ENCODE measurements at regions not wholly inside any gene's neighbourhood (a gene's known extent, or its start where the extent isn't known, plus 50 kb on each side); places are given as distances from the start of the nearest gene placed in this dataset.
A peak's percentile ranks its signal among the peaks of the same experiment; 100 is the strongest.

DNA sequence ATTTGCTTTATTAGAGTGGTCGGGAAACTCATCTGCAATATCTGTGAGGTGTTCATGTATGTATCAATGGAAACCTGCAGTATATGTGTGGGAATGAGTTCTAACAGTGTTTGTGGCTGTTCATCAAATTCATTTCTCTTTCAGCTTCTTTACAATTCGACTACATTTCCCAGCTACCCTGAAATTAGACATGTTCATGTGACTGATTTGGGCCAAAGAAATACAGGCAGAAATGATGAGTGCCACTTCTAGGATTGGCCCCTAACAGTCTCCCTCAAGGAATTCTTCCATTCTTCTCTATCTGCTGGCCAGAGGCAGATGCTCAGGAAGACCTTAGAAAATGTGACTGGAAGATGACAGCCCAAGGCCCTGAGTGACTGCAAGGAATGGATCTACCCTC, 114.8 kb upstream of the WAC start:
- H3K36me3 Mint-ChIP-seq = peaks cover 0 to 3% of the 10 kb centered on the region in 2 donors
- H3K27ac ChIP-seq (ENCODE audit: low read depth, low read length) = no peak overlapping the region
- peaks cover 9 to 13% of the 10 kb centered on the region in 2 donors for H3K27me3 Mint-ChIP-seq
- no peaks in the 10 kb centered on the region for H3K9me3 ChIP-seq (ENCODE audit: control insufficient read depth in 1 of 2, low read length in 2 of 2)
- H3K4me1 Mint-ChIP-seq = no peaks in the 10 kb centered on the region
- no peaks in the 10 kb centered on the region for H3K4me1 ChIP-seq (ENCODE audit: insufficient read depth, low read length)
- intact Hi-C loops (cut with micrococcal nuclease) = no loop called here
- H3K4me3 Mint-ChIP-seq = no peak overlapping the region
- no peaks in the 10 kb centered on the region for H3K27me3 ChIP-seq (ENCODE audit: insufficient read depth, low read length)
- peak overlapping the region in 1 of 7 donors; percentile 25 for H3K27ac Mint-ChIP-seq
- H3K4me3 ChIP-seq (ENCODE audit: low read length in 2 of 2) = no peak overlapping the region
- no peak for DNase-seq
- CTCF ChIA-PET (ENCODE audit: partially characterized antibody) = no interaction called here
- no peaks in the 10 kb centered on the region for H3K36me3 ChIP-seq (ENCODE audit: insufficient read depth, low read length)
- H3K9me3 Mint-ChIP-seq = peaks cover 0 to 13% (median under 1%) of the 10 kb centered on the region in 8 donors
- POLR2A ChIA-PET (ENCODE audit: partially characterized antibody) = no interaction called here

DNA sequence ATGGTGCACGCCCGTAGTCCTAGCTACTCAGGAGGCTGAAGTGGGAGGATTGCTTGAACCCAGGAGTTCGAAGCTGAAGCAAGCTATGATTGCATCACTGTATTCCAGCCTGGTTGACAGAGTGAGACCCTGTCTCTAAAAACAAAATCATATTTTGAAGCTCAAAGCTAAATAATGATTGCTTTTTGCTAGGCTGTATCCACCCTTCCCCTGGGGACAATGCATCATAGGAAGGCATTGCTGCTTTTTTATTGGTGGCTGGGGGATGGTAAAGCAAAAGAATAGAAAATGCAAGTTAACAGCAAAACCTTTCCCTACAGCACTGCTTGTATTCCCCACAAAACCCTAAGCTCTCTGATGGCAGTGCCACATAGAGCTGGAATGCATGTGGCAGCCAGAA, 107.5 kb upstream of the WAC start:
- Mint-ChIP-seq H3K4me3 (no peak overlapping the region), H3K36me3 (no peaks in the 10 kb centered on the region), H3K27ac (no peak overlapping the region), H3K4me1 (peaks cover 0 to 3% (median under 1%) of the 10 kb centered on the region in 4 donors), H3K27me3 (peaks cover 4 to 6% of the 10 kb centered on the region in 2 donors), H3K9me3 (peaks cover 0 to 2% (median 0%) of the 10 kb centered on the region in 8 donors)
- Histone ChIP-seq H3K27me3 (ENCODE audit: insufficient read depth, low read length) (no peaks in the 10 kb centered on the region), H3K4me1 (ENCODE audit: insufficient read depth, low read length) (no peaks in the 10 kb centered on the region), H3K9me3 (ENCODE audit: control insufficient read depth in 1 of 2, low read length in 2 of 2) (no peaks in the 10 kb centered on the region), H3K4me3 (ENCODE audit: low read length in 2 of 2) (no peak overlapping the region), H3K36me3 (ENCODE audit: insufficient read depth, low read length) (no peaks in the 10 kb centered on the region), H3K27ac (ENCODE audit: low read depth, low read length) (no peak overlapping the region)
- no peak for DNase-seq
- CTCF ChIA-PET (ENCODE audit: partially characterized antibody) = no interaction called here
- POLR2A ChIA-PET (ENCODE audit: partially characterized antibody) = interaction anchor here (0.6 kb wide), 1 partner anchor 14 kb away, joined by 3 read pairs; no protein-coding TSS in a partner anchor
- intact Hi-C loops (cut with micrococcal nuclease) = no loop called here

DNA sequence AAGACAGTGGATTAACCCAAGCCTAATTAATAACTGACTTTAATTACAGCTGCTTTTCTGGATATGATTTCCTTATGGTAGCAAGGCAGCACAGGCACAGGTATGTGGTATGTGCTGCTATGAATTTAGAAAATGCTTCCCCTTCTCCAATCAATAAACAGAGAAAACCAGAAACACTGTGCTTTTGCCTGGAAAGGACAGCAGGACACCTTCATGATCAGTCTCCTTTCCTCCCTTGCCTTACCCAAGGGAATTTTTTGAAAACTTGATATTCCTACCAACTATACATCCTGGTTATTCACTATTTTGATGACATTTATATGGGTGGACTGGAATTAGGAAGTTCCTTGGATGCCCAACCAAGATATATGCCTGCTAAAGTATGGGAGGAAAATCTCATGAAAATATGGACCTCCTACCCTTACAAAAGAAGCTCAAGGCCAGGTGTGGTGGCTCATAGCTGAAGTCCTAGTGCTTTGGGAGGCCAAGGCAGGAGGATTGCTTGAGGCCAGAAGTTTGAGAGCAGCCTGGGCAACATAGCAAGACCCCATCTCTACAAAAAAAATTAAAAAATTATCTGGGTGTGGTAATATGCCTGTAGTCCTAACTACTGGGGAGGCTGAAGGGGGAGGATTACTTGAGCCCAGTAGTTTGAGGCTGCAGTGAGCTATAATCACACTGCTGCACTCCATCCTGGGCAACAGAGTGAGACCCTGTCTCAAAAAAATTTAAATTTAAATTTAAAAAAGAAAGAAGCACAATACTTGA, 106.3 kb upstream of the WAC start:
- ChIA-PET POLR2A (ENCODE audit: partially characterized antibody) (no interaction called here), CTCF (ENCODE audit: partially characterized antibody) (interaction anchor here (1.1 to 1.3 kb wide), 2 partner anchors 23 to 33 kb away, joined by 3 to 10 read pairs; no protein-coding TSS in a partner anchor)
- no peak for DNase-seq
- Mint-ChIP-seq H3K27me3 (peaks cover 4 to 6% of the 10 kb centered on the region in 2 donors), H3K36me3 (no peaks in the 10 kb centered on the region), H3K4me3 (no peak overlapping the region), H3K9me3 (peaks cover 0 to 2% (median 0%) of the 10 kb centered on the region in 8 donors), H3K27ac (no peak overlapping the region), H3K4me1 (peaks cover 0 to 6% (median under 1%) of the 10 kb centered on the region in 4 donors)
- H3K36me3 ChIP-seq (ENCODE audit: insufficient read depth, low read length) = no peaks in the 10 kb centered on the region
- H3K27ac ChIP-seq (ENCODE audit: low read depth, low read length) = no peak overlapping the region
- no peaks in the 10 kb centered on the region for H3K27me3 ChIP-seq (ENCODE audit: insufficient read depth, low read length)
- H3K9me3 ChIP-seq (ENCODE audit: control insufficient read depth in 1 of 2, low read length in 2 of 2) = no peaks in the 10 kb centered on the region
- no peaks in the 10 kb centered on the region for H3K4me1 ChIP-seq (ENCODE audit: insufficient read depth, low read length)
- no peak overlapping the region for H3K4me3 ChIP-seq (ENCODE audit: low read length in 2 of 2)
- intact Hi-C loops (cut with micrococcal nuclease) = no loop called here

GRCh38 chr10:28427376-28427775, 105.5 kb upstream of the WAC start:
- Mint-ChIP-seq H3K9me3 (peaks cover 0 to 2% (median 0%) of the 10 kb centered on the region in 8 donors), H3K36me3 (no peaks in the 10 kb centered on the region), H3K27me3 (peaks cover 4 to 6% of the 10 kb centered on the region in 2 donors), H3K4me1 (peaks cover 3 to 9% (median 5%) of the 10 kb centered on the region in 4 donors), H3K4me3 (no peak overlapping the region), H3K27ac (no peak overlapping the region)
- Histone ChIP-seq H3K9me3 (ENCODE audit: control insufficient read depth in 1 of 2, low read length in 2 of 2) (no peaks in the 10 kb centered on the region), H3K27ac (ENCODE audit: low read depth, low read length) (no peak overlapping the region), H3K36me3 (ENCODE audit: insufficient read depth, low read length) (no peaks in the 10 kb centered on the region), H3K4me3 (ENCODE audit: low read length in 2 of 2) (no peak overlapping the region), H3K27me3 (ENCODE audit: insufficient read depth, low read length) (no peaks in the 10 kb centered on the region), H3K4me1 (ENCODE audit: insufficient read depth, low read length) (peaks cover 3% of the 10 kb centered on the region)
- ChIA-PET POLR2A (ENCODE audit: partially characterized antibody) (interaction anchor here (1.6 kb wide), 1 partner anchor 11 kb away, joined by 3 read pairs; no protein-coding TSS in a partner anchor), CTCF (ENCODE audit: partially characterized antibody) (interaction anchor here (1.1 to 1.3 kb wide), 3 partner anchors 13 to 34 kb away, joined by 3 to 10 read pairs (median 3); no protein-coding TSS in a partner anchor)
- intact Hi-C loops (cut with micrococcal nuclease) = no loop called here
- no peak for DNase-seq

DNA sequence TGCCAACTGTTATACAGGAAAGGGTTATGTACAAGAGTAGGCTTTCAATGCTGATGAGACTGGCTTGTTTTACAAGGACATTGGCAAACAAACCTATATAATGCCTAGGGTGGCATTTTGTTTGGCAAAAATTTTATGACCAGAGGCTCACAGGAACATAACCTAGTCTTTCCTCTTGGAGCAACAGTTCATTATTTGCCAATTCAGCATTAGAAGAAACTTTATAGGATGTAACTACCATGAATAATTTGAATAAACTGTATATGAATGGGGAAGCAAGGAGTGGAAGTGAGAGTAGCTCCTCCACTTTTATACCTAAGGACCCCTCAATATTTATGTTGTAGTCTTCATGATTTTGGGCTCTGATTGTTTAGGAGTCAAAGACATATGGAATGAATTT, 103.9 kb upstream of the WAC start:
- intact Hi-C loops (cut with micrococcal nuclease) = no loop called here
- Histone ChIP-seq H3K27ac (ENCODE audit: low read depth, low read length) (no peak overlapping the region), H3K4me1 (ENCODE audit: insufficient read depth, low read length) (peaks cover 4% of the 10 kb centered on the region), H3K4me3 (ENCODE audit: low read length in 2 of 2) (no peak overlapping the region), H3K36me3 (ENCODE audit: insufficient read depth, low read length) (no peaks in the 10 kb centered on the region), H3K27me3 (ENCODE audit: insufficient read depth, low read length) (no peaks in the 10 kb centered on the region), H3K9me3 (ENCODE audit: control insufficient read depth in 1 of 2, low read length in 2 of 2) (no peaks in the 10 kb centered on the region)
- Mint-ChIP-seq H3K4me3 (no peak overlapping the region), H3K27me3 (peaks cover under 1 to 3% of the 10 kb centered on the region in 2 donors), H3K4me1 (peaks cover 3 to 9% (median 6%) of the 10 kb centered on the region in 4 donors), H3K27ac (no peak overlapping the region), H3K9me3 (peaks cover 0 to 2% (median 0%) of the 10 kb centered on the region in 8 donors), H3K36me3 (no peaks in the 10 kb centered on the region)
- POLR2A ChIA-PET (ENCODE audit: partially characterized antibody) = interaction anchor here (0.6 to 1.6 kb wide), 2 partner anchors 9 to 70 kb away, joined by 3 to 5 read pairs; no protein-coding TSS in a partner anchor
- CTCF ChIA-PET (ENCODE audit: partially characterized antibody) = interaction anchor here (1.4 kb wide), 1 partner anchor 36 kb away, joined by 10 read pairs; no protein-coding TSS in a partner anchor
- no peak for DNase-seq

GRCh38 chr10:28429573-28430216, 103.2 kb upstream of the WAC start:
- DNase-seq = no peak
- H3K36me3 ChIP-seq (ENCODE audit: insufficient read depth, low read length) = no peaks in the 10 kb centered on the region
- Mint-ChIP-seq H3K27ac (no peak overlapping the region), H3K36me3 (no peaks in the 10 kb centered on the region), H3K4me3 (no peak overlapping the region), H3K9me3 (peaks cover 0 to 2% (median 0%) of the 10 kb centered on the region in 8 donors), H3K27me3 (peaks cover 0 to 3% of the 10 kb centered on the region in 2 donors), H3K4me1 (peaks cover 3 to 9% (median 6%) of the 10 kb centered on the region in 4 donors)
- no peak overlapping the region for H3K4me3 ChIP-seq (ENCODE audit: low read length in 2 of 2)
- no peaks in the 10 kb centered on the region for H3K9me3 ChIP-seq (ENCODE audit: control insufficient read depth in 1 of 2, low read length in 2 of 2)
- H3K27ac ChIP-seq (ENCODE audit: low read depth, low read length) = no peak overlapping the region
- peaks cover 4% of the 10 kb centered on the region for H3K4me1 ChIP-seq (ENCODE audit: insufficient read depth, low read length)
- intact Hi-C loops (cut with micrococcal nuclease) = loop anchor here (5.0 kb wide), 2 partner anchors 103 to 193 kb away; partner anchors contain the start of gene WAC
- ChIA-PET POLR2A (ENCODE audit: partially characterized antibody) (no interaction called here), CTCF (ENCODE audit: partially characterized antibody) (interaction anchor here (2.2 to 2.4 kb wide), 2 partner anchors 9 to 36 kb away, joined by 10 to 13 read pairs; no protein-coding TSS in a partner anchor)
- no peaks in the 10 kb centered on the region for H3K27me3 ChIP-seq (ENCODE audit: insufficient read depth, low read length)

GRCh38 chr10:28431139-28431538, 101.8 kb upstream of the WAC start:
- ChIA-PET POLR2A (ENCODE audit: partially characterized antibody) (interaction anchor here (1.0 kb wide), 1 partner anchor 101 kb away, joined by 8 read pairs; no protein-coding TSS in a partner anchor), CTCF (ENCODE audit: partially characterized antibody) (interaction anchor here (0.9 to 2.4 kb wide), 6 partner anchors 10 to 193 kb away, joined by 3 to 13 read pairs (median 6); no protein-coding TSS in a partner anchor)
- peaks cover 3 to 9% (median 6%) of the 10 kb centered on the region in 4 donors for H3K4me1 Mint-ChIP-seq
- Histone ChIP-seq H3K36me3 (ENCODE audit: insufficient read depth, low read length) (no peaks in the 10 kb centered on the region), H3K4me3 (ENCODE audit: low read length in 2 of 2) (no peak overlapping the region), H3K27me3 (ENCODE audit: insufficient read depth, low read length) (no peaks in the 10 kb centered on the region), H3K9me3 (ENCODE audit: control insufficient read depth in 1 of 2, low read length in 2 of 2) (no peaks in the 10 kb centered on the region), H3K4me1 (ENCODE audit: insufficient read depth, low read length) (peaks cover 4% of the 10 kb centered on the region), H3K27ac (ENCODE audit: low read depth, low read length) (no peak overlapping the region)
- H3K36me3 Mint-ChIP-seq = no peaks in the 10 kb centered on the region
- DNase-seq = no peak
- H3K27ac Mint-ChIP-seq = no peak overlapping the region
- no peak overlapping the region for H3K4me3 Mint-ChIP-seq
- H3K9me3 Mint-ChIP-seq = peaks cover 0 to 2% (median 0%) of the 10 kb centered on the region in 8 donors
- H3K27me3 Mint-ChIP-seq = no peaks in the 10 kb centered on the region
- intact Hi-C loops (cut with micrococcal nuclease) = loop anchor here (5.0 kb wide), 2 partner anchors 101 to 191 kb away; partner anchors contain the start of gene WAC

Data from CD4-positive, alpha-beta memory T cell (primary cell).